Omental fat pad (tissue), 3 donors: ENCODE measurements at regions not wholly inside any gene's neighbourhood (a gene's known extent, or its start where the extent isn't known, plus 50 kb on each side); places are given as distances from the start of the nearest gene placed in this dataset.
"Not testable (repeated sequence)": the region's sequence is repeated elsewhere in the genome, so short reads cannot be mapped to it uniquely, and the experiment has no call there.

ENCODE experiments used
- ATAC-seq: fragments of 150-250 bp; one replicate; pipeline ENCODE4 v1.9.1; 2016; ENCODE audit warnings: mild to moderate bottlenecking, moderate library complexity; ENCODE audit not compliant: low FRiP score
- DNase-seq: peaks from one replicate; pipeline ENCODE4 v3.0.0-alpha.2; 2019; ENCODE audit warnings: low spot score
- CTCF ChIP-seq, 3 donors: fragments of 450-650 bp; IDR thresholded peaks; one replicate each; pipeline ENCODE4 v1.5.1; 2016 to 2017; ENCODE audit warnings: antibody characterized with exemption in 3 of 3, mild to moderate bottlenecking in 3 of 3, moderate library complexity in 2 of 3

DNA sequence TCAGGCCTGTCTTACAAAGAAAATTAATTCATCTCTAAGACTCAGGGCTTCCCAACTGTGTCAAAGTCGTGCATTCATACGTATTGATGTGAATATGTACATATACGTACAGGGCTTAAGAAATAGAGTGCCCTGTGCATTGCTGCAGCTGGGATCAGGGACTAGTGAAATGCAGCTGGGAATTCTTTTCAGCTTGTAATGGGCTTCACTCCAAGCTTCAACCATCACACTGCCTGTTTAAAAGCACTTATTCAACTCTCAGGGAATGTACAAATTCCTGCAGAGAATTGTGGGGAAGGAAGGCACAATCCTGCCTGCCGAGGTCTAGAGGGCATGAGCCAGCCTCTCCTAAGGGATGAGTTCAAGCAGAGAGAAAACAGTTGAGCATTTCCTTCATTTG is 59.6 kb upstream of the MAN2A1 start:
- ATAC-seq (no peak), DNase-seq (no peak)
- no peak for TF ChIP-seq CTCF (IDR thresholded peaks at IDR 0.05)

DNA sequence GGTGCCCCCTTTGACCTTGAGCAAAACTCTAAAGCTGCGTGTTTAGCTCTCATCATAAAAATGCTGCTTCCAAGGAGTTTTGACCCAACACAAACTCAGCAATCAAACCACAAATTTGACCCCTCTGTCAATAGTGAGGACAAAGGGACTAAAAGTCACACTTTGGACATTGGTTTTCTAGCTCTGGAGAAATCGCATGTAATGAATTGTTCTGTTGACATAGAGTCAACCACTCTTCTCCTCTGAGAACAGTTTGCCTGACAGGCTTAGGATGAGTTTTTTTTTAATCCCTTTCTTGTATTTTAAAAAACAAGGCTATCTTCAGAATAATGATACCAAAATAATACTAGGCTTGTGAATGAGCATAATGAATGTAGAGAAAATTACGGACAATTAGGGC is 61.1 kb upstream of the MAN2A1 start:
- DNase-seq (no peak), ATAC-seq (no peak)
- TF ChIP-seq CTCF (IDR thresholded peaks at IDR 0.05), result no peak

DNA sequence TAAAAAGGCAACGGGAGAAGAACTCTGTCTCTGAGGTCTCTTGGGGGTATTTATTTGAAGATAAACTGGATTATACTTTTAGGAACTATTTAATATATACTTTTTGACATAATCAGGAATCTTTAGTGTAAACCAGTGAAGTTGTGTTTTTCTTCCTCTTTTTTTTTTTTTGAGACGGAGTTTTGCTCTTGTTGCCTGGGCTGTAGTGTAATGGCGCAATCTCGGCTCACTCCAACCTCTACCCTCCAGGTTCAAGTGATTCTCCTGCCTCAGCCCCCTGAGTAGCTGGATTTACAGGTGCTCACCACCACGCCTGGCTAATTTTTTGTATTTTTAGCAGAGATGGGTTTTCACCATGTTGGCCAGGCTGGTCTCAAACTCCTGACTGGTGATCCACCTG is 68.5 kb upstream of the MAN2A1 start:
- not testable (repeated sequence) for DNase-seq, ATAC-seq

DNA sequence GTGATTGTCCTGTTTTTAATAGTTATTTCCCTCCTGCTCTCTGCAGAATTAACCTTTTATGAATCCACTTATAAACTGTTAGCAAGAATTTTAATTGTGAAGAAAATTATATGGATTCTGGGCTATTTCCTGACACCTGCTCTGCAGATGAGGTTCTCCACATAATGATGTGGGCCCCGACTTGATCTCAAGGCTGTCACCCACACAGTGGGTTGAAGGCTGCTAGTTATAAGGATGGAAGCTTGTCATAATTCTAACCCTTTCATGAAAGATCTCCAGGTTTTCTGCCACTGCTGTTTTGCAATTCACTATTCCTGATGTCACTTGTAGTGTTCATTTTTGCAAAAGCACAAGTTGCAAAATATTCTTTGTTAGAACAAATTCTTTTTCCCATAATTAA is 69.1 kb upstream of the MAN2A1 start:
- no peak for TF ChIP-seq CTCF (IDR thresholded peaks at IDR 0.05)
- no peak for DNase-seq
- ATAC-seq, result no peak

DNA sequence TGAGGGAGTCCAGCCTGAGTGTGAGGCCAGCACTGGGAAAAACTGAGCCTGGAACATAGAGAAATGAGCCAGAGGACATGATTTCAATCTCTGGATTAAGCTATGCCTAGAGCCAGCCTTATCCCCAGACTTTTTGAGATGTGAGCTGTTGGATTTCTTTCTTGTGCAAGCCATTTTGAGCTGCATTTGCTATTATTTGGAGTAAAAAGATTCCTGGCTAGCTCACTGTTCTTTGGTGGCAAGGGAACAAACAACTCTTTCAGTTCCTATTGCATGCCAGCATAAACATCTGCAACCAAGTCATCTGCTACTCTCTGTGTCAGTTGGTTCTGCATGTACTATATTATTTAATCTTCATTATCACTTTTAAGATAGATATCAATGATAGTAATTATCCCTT is 70.1 kb upstream of the MAN2A1 start:
- no peak for DNase-seq
- ATAC-seq, result no peak
- no peak for TF ChIP-seq CTCF (IDR thresholded peaks at IDR 0.05)

- DNase-seq (no peak), ATAC-seq (no peak)
- no peak for TF ChIP-seq CTCF (IDR thresholded peaks at IDR 0.05)
Measured at GRCh38 chr5:109619021-109619460, 70.7 kb upstream of the MAN2A1 start.

DNA sequence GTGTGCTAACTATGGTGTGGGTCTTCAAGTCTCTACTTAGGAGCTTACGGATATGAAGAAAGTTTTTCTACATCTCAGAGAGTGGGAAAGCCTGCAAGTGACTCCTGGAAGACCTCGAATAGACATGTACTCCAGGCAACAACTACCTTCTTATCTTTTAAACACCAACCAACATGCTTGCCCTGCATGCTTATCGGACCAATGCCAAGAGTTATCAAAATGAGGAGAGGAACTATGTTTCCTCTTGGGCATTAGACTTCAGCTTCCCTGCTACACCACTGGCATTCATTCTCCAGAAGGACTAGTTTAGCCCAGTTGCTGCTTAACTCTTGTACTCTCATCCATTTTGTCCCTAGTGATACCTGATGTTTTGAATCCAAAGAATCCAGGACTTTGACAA is 74.7 kb upstream of the MAN2A1 start:
- ATAC-seq, result no peak
- no peak for DNase-seq
- TF ChIP-seq CTCF (IDR thresholded peaks at IDR 0.05), result no peak

- no peak for DNase-seq
- ATAC-seq, result no peak
- no peak for TF ChIP-seq CTCF (IDR thresholded peaks at IDR 0.05)
Measured at GRCh38 chr5:109614301-109614700, 75.4 kb upstream of the MAN2A1 start.
